DMS 273 (cell line): ENCODE measurements at regions not wholly inside any gene's neighbourhood (a gene's known extent, or its start where the extent isn't known, plus 50 kb on each side); places are given as distances from the start of the nearest gene placed in this dataset.
"Not testable (repeated sequence)": the region's sequence is repeated elsewhere in the genome, so short reads cannot be mapped to it uniquely, and the experiment has no call there.

Source experiments
- DNase-seq: peaks from one replicate; lab custom pipeline; 2025; ENCODE audit not compliant: unreplicated experiment; lab: John Stamatoyannopoulos, UW

DNA sequence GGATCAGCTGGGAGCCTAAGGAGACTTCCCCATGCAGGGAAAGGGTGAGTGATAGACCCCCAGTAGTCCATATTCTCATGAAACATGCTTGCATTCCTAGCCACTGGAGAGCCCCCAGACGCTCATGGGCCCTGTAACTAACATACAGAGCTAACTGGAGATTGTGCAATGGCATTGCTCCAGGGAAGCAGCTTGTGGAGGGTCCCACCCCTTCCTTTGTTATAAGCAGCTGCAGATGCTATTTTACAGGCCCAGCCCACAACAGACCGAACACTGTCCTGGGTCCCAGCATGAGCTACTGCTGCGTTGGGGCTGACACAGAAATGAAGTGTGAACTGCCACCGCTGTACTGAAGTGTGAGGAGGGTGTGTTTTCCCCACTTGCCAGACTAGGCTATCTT, 1465.7 kb upstream of the DIAPH2 start:
- no peak for DNase-seq

DNA sequence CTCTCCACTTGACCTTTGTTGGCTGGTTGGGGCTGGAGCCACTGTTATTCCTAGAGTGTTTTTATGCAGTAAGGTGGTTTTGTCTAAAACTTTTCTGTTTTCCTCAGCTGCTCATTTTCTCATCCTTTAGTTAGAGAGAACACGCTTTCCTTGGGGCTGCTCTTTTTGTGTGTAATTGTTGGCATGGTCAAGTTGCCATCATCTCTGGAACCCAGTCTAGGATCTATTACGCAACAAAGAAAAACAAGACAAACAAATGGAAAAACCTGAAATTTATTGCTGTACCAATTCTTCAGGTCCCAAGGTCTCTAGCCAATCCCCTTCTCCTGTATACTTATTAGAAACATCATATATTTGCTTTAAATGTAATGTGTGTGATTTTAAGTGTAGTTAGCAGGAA, 1436.3 kb upstream of the DIAPH2 start:
- DNase-seq: no peak

DNA sequence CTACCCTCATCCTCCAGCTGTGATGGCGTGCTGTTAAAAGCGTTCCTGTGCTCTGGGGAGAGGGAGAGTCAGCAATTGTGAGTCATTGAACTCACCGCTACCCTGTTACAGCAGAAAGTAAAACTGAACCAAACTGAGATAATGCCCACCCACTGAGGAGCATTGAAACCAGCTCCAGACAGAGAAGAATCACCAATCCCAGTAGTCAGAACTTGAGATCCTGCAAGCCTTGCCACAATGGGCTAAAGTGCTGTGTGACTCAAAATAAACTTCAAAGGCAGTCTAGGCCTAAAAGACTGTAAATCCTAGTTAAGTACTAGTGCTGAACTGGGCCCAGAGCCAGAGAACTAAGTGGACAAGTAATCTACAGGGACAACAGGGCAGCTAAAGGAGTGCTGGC, 1394.2 kb upstream of the DIAPH2 start:
- no peak for DNase-seq

DNA sequence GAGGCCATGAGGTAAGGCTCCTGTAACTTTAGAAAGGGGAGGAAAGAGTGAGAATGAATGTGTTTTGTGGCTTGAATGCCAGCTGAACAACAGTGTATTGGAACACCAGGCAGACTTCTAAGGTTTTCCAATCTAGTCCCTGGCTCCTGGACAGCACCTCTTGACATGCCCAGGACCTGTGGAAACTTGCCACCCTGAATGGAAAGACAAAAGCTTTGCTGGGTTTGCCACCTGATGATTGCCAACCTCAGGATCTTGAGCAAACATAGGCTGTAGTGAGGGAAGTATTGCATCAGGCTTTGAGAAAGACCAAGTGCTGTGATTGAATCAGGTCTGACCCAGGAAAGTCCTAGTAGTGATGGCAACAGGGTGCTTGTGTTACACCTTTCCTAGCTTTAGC, 1393.1 kb upstream of the DIAPH2 start:
- no peak for DNase-seq

DNA sequence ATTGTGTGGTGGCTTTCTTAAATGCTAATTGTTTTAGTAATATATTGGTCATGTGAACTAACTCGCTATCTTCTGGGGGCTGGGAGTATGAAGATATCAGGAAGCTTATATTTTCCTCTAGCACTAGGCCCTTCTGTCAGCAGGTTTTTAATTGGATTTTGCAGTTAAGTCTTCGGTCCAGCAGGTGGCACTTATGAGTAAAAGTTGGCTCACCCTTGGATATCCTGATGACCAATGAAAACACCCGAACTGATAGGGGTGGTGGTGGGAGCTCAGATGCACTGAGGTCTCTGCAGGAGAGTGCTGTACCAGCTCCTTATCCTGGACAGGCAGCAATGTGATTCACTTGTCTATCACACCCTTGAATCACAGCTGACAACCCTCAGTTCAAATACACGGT, 1365.8 kb upstream of the DIAPH2 start:
- DNase-seq: peak; percentile 44

DNA sequence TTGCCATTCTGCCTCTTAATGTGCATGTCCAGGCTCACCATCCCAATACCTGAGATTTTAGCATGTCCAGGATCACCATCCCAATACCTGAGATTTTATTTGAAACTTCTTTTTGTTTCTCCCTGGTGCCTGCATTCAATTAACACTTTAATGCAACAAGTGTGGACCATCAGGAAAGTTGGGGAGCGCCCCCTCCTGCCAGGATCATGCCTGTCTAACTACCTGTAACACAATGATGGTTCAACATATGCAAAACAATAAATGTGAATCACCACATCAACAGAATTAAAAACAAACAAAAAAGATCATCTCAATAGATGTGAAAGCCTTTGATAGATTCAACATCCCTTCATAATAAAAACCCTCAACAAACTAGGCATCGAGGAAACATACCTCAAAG, 1359.5 kb upstream of the DIAPH2 start:
- no peak for DNase-seq

DNA sequence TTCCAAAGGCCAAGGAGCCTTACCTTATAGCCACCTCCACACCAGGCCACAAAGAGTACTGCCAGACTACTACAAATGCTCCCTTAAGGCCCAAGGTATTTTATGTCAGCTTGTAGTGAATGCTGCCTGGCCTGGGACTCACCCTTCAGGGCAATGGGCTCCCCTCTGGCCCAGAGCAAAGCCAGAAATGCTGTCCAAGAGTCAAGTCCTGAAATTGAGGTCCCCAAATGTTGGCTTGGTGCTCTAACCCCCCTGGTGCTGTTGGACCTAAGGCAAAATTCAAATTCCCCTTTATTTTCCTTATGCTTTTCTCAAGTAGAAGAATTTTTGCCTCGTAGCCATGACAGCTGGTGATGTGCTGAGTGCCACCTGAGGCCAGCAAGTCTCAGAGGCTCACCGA, 1354.3 kb upstream of the DIAPH2 start:
- no peak for DNase-seq

DNA sequence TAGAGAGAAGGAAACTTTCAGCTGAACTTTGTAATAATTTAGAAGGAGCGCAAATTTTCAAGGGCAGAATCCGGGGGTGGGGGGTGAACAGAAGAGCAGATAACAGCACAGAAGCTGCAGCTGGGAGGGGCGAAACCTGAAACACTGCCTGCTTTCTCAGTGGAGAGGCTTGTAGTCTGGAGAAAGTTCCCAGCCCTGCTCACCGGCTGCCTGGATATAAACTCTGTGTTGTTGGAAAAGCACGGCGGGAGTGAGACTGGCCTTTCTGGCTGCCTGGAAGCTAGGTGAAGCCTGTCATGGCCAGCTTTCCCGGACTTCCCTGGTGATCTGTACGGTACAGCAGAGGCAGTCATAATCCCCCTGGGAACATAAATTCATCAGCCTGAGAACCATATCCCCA, 1352.1 kb upstream of the DIAPH2 start:
- no peak for DNase-seq

DNA sequence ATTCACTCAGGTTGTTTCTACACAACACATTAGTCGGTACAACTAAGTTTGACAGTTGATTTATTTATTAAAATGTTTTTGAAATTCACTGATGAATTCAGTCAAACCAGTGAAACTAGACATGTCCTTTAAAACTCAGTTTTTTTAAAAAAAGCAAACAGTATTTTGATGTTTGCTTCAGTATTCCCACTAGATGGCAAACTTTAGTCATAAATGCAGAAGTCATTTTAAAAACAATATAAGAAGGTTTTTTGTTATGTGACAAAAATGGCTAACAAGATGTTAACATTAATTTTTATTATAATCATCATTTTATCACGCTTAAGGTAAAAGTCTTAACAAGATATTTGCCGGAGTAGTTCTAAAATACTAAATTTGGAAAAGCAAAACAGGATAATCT, 1337.8 kb upstream of the DIAPH2 start:
- peak; percentile 47 for DNase-seq

DNA sequence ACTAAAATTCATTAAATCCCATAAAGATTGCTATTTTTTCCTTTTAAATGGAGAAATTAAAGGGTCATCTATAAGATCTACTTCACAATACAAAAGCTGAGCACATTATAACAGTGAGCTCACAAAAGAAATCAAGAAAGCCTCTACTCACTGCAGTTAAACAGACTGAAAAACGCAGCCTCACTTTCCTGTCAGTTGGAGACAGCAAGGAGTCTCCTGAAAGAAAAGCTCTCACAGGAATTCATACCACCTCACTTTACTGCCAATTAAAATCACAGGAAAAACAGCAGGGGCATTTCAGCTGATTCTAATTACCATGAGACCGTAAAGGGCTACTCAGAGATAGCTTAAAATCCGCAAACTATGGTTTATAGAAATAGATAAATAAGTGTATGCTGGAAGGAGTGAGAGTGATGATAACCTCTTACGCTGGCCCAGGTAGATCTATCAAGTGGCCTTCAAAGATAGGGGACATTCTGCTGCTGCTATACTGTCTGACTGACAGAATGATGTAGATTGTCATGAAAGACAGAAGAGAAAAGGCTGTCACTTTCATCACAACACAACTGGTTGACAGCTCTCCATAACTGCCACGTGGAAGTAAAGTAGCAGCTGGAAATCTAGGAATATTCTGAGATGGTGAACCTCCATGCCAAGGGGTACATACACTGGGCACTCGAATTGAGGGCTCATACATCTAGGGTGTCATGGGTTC, 1333.7 kb upstream of the DIAPH2 start:
- DNase-seq: no peak

DNA sequence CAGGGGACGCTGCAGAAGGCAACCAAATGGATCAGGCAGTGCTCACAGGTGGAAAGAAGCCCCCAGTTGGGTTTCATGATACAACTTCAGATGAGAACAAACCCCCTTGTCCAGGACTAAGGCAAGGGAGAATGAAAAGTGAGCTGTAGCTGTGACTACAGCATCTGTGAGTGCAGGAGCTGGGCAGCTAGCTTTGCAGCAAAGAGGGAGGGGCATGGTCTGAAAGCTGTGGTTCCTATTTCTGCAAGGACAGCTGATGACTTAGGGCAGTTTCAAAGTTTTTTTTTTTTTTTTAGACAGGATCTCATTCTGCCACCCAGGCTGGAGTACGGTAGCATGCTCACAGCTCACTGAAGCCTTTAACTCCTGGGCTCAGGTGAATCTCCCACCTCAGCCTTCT, 1317.4 kb upstream of the DIAPH2 start:
- no peak for DNase-seq

DNA sequence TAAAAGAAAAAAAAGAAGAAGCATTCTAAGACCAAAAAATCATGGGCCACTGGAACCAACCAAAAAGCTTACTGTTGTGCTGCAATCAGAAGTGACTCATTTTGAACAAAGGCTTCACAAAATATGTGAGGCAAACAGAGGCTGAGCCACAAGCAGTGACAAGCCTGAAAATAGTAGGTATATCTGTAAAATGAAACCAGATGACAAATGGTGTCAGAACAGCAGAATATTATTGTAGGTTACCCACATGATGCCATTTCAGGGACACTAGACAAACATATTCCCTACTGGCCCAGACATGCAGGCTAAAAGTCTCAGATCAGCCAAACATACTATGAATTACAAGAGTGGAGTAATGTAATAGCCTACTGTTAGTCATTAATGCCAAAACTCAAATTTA, 1301.8 kb upstream of the DIAPH2 start:
- peak; percentile 22 for DNase-seq

DNA sequence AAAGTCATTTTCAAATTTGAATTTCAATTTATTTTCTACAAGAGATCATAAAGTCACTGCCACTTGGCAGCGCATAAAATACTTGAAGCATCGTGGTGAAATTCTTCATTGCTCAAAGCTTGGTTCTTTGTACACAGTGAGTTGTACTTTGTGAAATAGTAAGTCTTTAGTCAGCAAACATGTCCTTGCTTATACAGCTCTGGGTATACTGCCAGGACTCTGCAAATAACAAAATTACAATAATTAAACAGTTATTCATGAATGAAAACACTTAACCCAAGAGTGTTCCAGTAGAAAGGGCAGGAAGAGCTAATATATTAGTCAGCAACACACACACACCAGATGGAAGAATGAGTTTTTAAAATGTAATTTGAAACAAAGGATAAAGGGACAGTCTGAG, 1300.9 kb upstream of the DIAPH2 start:
- peak; percentile 11 for DNase-seq

DNA sequence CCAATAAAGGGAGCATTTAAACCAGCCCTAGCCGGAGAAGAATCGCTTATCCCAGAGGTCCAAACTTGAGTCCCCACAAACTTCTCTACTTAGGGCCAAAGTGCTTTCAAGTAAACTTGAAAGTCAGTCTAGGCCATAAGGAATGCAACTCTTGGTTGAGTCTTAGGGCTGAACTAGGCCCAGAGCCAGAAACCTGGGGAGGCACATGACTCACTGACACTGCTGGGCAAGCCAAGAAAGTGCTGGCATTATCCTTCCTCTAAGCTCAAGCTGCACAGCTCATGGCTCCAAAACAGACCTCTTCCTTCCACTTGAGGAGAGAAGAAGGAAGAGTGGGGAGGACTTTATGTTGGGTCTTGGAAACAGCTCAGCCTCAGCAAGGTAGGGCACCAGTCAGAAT, 1257.3 kb upstream of the DIAPH2 start:
- peak; percentile 26 for DNase-seq

DNA sequence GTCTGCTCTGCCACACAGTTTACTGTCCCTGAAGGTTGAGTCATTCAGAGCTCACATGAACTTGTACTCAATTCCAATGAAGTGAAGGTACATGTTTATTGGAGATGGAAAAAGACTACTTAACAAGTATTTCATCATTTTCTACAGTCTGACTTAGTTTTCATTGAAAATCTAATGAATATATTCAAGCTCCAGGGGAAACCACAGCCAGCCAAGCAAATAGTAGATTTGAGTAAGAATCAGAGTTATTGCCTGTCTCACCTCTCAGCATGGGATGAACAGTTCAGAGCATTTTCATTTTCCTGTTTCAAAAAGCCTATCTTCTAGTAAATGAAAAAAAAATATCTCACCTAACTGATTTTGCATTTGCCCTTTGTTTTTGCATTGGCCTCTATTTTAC, 1249.4 kb upstream of the DIAPH2 start:
- no peak for DNase-seq

DNA sequence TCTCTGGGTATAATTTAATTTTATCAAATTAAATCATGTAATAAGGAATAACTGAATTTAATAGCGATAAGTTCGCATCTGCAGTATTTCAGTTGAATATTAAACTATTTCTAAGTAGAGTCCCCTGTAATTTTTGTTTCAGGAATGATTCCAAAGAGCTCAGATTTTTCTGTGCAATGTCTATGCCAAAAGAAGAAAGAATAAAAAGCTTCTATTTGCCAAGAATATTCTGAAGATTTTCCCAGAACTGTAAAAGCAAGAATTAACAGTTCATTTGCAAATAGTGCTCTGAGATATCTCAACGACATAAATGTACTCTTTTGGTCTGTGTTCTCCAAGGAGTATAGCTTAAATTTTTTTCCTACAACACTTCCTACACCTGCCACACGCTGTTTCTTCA, 1242.8 kb upstream of the DIAPH2 start:
- DNase-seq: no peak

DNA sequence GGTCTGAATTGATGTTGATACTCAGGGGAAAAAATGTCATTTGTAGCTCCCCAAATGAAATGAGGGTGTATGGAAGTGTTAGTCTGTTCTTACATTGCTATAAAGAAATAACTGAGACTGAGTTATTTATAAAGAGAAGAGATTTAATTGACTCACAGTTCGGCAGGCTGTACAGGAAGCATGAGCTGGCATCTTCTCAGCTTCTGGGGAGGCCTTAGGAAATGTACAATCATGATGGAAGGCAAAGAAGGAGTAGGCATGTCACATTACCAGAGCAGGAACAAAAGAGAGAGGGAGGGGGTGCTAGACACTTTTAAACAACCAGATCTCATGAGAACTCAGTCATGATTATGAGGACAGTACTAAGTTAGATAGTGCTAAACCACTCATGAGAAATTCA, 1199.9 kb upstream of the DIAPH2 start:
- no peak for DNase-seq

DNA sequence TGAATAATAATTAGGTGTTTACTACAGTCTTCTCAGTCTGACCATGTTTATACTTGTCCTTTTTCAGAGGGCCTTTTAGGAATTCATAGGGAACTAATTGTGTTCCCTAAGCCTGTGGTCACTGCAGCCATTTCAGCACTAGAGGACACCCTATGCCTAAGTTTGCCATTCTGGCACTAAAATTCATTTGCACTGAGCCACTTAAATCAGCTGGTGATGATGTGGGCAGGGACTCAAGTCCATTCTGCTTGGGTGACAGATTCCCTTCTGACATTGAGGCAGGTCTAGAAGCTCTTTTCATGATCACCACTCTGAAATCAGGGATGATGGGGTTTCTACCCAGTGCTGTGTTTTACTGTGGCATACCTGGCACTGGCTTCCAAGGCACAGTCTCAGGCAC, 1178.9 kb upstream of the DIAPH2 start:
- DNase-seq: peak; percentile 31

DNA sequence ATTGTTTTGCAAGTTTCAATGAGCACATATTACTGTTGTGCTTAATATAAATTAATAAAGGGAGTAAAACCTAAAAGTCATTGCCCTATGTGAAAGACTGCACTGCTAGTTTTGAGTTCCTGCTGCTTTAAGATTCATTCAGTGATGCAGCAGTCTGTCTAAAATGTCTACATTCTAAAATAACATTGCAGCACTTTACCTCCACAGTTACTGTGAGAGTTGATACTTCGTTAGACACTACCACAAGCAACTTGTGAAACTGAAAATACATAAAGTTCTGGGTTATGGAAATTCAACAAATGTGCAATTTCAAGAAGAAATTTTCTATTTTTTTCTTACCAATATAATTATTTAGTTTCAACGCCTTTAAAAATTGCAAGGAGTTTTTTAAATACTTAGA, 1175.2 kb upstream of the DIAPH2 start:
- no peak for DNase-seq

DNA sequence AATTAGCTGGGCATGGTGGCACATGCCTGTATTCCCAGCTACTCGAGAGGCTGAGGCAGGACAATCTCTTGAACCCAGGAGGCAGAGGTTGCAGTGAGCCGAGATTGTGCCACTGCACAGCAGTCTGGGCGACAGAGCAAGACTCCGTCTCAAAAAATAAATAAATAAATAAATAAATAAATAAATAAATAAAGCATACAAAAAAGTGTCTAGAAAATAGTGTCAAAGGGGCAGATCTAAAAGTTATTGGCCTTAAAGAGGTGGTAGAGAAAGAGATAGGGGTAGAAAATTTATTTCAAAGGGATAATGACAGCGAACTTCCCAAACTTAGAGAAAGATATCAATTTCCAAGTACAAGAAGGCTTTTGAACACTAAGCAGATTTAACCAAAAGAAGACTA, 1160.6 kb upstream of the DIAPH2 start:
- DNase-seq: not testable (repeated sequence)

DNA sequence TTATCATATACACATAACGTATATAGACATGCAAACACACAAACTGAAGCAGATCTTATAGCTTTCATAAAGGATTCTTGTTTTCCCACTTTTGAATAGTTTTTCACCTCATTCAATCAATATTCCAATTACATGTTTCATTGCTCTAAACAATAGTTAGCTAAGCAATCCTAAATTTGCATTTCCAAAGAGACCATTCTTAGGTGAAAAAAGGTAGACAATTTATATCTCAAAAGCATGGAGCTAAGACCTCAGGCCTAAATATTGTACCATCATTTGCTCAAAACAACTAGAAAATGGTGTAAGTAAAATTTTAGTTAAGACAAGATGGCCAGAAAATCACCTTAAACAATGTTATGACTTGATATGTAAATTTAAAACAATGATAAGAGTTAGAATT, 1148.5 kb upstream of the DIAPH2 start:
- no peak for DNase-seq

DNA sequence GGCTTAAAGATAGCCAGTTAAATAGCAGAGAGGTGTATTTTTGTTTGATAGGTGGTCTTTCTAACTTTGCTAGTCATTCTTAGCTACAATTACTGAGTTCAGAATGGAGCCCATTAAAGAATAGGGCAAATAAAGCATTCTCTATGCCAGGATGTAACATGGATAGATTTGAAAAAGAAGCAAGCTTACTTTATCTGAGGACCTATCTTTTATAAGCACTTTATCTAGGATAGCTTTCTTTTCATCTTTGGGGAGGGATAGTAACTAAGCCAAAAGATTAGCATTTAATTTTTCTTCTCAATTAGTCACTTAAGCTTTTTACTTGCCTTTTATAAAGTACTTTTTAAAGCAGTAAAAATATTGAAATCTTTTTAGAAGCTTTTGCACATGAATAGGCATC, 1148.0 kb upstream of the DIAPH2 start:
- DNase-seq: no peak

DNA sequence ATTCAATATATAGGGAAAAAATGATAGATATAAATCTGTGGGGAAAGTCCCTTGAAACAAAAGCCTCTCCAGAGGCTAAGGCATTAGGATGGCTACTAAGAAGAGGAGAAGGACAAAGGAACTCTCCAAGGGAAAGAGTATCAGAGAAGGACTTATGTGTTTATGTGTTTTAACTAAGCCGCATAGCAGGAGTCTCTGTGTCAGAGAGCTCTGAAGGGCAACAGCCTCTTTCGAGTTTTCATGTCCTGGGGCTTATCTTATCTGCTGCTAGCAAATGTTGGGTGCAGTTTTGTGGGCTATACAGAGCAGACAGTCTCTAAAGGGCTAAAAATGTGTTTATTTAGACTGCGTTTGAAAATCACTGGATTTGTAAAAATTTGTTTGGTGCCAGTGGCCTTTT, 1145.6 kb upstream of the DIAPH2 start:
- peak; percentile 5 for DNase-seq

DNA sequence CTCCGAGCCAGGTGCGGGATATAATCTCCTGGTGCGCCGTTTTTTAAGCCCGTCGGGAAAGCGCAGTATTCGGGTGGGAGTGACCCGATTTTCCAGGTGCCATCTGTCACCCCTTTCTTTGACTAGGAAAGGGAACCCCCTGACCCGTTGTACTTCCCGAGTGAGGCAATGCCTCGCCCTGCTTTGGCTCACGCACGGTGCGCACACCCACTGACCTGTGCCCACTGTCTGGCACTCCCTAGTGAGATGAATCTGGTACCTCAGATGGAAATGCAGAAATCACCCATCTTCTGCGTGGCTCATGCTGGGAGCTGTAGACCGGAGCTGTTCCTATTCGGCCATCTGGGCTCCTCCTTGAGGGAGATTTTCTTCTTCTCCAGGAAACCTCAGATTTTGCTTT, 1135.1 kb upstream of the DIAPH2 start:
- not testable (repeated sequence) for DNase-seq
